Esophagus squamous epithelium (tissue), 4 donors: ENCODE measurements at regions not wholly inside any gene's neighbourhood (a gene's known extent, or its start where the extent isn't known, plus 50 kb on each side); places are given as distances from the start of the nearest gene placed in this dataset.
"Not testable (repeated sequence)": the region's sequence is repeated elsewhere in the genome, so short reads cannot be mapped to it uniquely, and the experiment has no call there.

ENCODE experiments used
- POLR2A ChIP-seq, 4 donors: fragments of 450-650 bp; IDR thresholded peaks; one replicate each; pipeline ENCODE4 v1.6.1; 2017; ENCODE audit warnings: antibody characterized with exemption in 4 of 4, mild to moderate bottlenecking in 4 of 4, moderate library complexity in 3 of 4
- TF ChIP-seq, protein P1 (sequence below), 6 experiments: fragments of 450-650 bp in 4 of 6; fragments of 200-600 bp in 2 of 6; sonication (generic) in 2 of 6; IDR thresholded peaks; one replicate each; pipeline ENCODE4 v1.5.1; 2016 to 2019; ENCODE audit warnings: antibody characterized with exemption in 6 of 6, mild to moderate bottlenecking in 4 of 6, moderate library complexity in 4 of 6

DNA sequence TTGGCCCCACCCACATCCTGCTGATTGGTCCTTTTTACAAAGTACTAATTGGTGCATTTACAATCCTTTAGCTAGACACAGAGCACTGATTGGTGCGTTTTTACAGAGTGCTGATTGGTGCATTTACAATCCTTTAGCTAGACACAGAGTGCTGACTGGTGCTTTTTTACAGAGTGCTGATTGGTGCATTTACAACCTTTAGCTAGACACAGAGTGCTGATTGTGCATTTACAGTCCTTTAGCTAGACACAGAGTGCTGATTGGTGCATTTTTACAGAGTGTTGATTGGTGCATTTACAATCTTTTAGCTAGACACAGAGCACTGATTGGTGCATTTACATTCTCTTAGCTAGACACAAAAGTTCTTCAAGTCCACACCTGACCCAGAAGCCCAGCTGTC, 144.2 kb upstream of the XIRP2 start:
- TF ChIP-seq, protein P1, sequence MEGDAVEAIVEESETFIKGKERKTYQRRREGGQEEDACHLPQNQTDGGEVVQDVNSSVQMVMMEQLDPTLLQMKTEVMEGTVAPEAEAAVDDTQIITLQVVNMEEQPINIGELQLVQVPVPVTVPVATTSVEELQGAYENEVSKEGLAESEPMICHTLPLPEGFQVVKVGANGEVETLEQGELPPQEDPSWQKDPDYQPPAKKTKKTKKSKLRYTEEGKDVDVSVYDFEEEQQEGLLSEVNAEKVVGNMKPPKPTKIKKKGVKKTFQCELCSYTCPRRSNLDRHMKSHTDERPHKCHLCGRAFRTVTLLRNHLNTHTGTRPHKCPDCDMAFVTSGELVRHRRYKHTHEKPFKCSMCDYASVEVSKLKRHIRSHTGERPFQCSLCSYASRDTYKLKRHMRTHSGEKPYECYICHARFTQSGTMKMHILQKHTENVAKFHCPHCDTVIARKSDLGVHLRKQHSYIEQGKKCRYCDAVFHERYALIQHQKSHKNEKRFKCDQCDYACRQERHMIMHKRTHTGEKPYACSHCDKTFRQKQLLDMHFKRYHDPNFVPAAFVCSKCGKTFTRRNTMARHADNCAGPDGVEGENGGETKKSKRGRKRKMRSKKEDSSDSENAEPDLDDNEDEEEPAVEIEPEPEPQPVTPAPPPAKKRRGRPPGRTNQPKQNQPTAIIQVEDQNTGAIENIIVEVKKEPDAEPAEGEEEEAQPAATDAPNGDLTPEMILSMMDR (IDR thresholded peaks at IDR 0.05) = not testable (repeated sequence)
- not testable (repeated sequence) for TF ChIP-seq POLR2A (IDR thresholded peaks at IDR 0.05)
